Vagina (tissue), 2 donors: ENCODE measurements at regions not wholly inside any gene's neighbourhood (a gene's known extent, or its start where the extent isn't known, plus 50 kb on each side); places are given as distances from the start of the nearest gene placed in this dataset.

Experiments
- POLR2A ChIP-seq, 2 donors: fragments of 450-650 bp; IDR thresholded peaks; one replicate each; pipeline ENCODE4 v1.6.1; 2017; ENCODE audit warnings: antibody characterized with exemption in 2 of 2, mild to moderate bottlenecking in 2 of 2, moderate library complexity in 2 of 2
- TF ChIP-seq, protein P1 (sequence below), 3 experiments: fragments of 450-650 bp in 2 of 3; fragments of 200-600 bp in 1 of 3; sonication (generic) in 1 of 3; IDR thresholded peaks; one replicate each; pipeline ENCODE4 v1.5.1; 2017 to 2019; ENCODE audit warnings: antibody characterized with exemption in 3 of 3, mild to moderate bottlenecking in 2 of 3, moderate library complexity in 2 of 3

DNA sequence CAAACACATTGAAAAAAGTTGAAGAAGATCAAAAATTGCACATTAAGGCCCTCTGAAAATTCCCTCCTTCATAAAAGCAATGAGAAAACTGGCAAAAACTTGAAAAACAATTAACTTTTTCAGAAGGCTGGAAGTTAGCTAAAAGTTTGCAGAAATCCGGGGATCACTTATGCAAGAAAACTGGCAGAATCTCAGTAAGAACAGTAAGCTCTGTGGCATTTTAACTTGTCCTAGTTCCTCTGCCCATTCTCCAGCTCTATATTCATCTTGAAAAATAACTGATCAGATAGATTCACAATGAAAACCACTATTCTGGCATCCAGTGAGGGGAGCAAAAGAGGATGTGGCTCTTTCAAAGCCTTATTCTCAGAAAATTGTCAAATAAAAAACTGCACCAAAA lies 566.8 kb downstream of the NTRK3 start:
- TF ChIP-seq, protein P1, sequence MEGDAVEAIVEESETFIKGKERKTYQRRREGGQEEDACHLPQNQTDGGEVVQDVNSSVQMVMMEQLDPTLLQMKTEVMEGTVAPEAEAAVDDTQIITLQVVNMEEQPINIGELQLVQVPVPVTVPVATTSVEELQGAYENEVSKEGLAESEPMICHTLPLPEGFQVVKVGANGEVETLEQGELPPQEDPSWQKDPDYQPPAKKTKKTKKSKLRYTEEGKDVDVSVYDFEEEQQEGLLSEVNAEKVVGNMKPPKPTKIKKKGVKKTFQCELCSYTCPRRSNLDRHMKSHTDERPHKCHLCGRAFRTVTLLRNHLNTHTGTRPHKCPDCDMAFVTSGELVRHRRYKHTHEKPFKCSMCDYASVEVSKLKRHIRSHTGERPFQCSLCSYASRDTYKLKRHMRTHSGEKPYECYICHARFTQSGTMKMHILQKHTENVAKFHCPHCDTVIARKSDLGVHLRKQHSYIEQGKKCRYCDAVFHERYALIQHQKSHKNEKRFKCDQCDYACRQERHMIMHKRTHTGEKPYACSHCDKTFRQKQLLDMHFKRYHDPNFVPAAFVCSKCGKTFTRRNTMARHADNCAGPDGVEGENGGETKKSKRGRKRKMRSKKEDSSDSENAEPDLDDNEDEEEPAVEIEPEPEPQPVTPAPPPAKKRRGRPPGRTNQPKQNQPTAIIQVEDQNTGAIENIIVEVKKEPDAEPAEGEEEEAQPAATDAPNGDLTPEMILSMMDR (IDR thresholded peaks at IDR 0.05) = no peak
- no peak for TF ChIP-seq POLR2A (IDR thresholded peaks at IDR 0.05)
